Loucy (cell line): ENCODE measurements at regions not wholly inside any gene's neighbourhood (a gene's known extent, or its start where the extent isn't known, plus 50 kb on each side); places are given as distances from the start of the nearest gene placed in this dataset.

ENCODE experiments used
- H2AFZ ChIP-seq: fragments of 200-600 bp; sonication (generic); 2 replicates; pipeline ENCODE4 v1.6.0; 2016; ENCODE audit warnings: antibody characterized with exemption, mild to moderate bottlenecking, low read length, moderate library complexity
- H3F3A ChIP-seq: fragments of 200-600 bp; 2 replicates; pipeline ENCODE4 v1.6.0; 2016; ENCODE audit warnings: antibody characterized with exemption, low read depth, mild to moderate bottlenecking
- H3K27me3 ChIP-seq: fragments of 200-600 bp; sonication (generic); 2 replicates; pipeline ENCODE4 v1.6.1; 2014; ENCODE audit warnings: low read length, mild to moderate bottlenecking; ENCODE audit not compliant: insufficient read depth, poor library complexity, severe bottlenecking
- H3K36me3 ChIP-seq: fragments of 200-600 bp; sonication (generic); 2 replicates; pipeline ENCODE4 v1.6.1; 2016; ENCODE audit warnings: low read length; ENCODE audit not compliant: insufficient read depth
- H3K4me1 ChIP-seq: fragments of 200-600 bp; sonication (generic); 2 replicates; pipeline ENCODE4 v1.5.1; 2014; ENCODE audit warnings: low read length, mild to moderate bottlenecking; ENCODE audit not compliant: insufficient read depth, poor library complexity, severe bottlenecking
- H3K4me2 ChIP-seq: fragments of 200-600 bp; sonication (generic); 2 replicates; pipeline ENCODE4 v1.6.0; 2014; ENCODE audit warnings: antibody characterized with exemption, low read length, low read depth, mild to moderate bottlenecking; ENCODE audit not compliant: poor library complexity, severe bottlenecking
- H3K4me3 ChIP-seq: fragments of 200-600 bp; sonication (generic); 2 replicates; pipeline ENCODE4 v1.5.1; 2014; ENCODE audit warnings: low read length, mild to moderate bottlenecking, mixed read lengths; ENCODE audit not compliant: poor library complexity, severe bottlenecking
- H3K79me2 ChIP-seq: fragments of 200-600 bp; sonication (generic); 2 replicates; pipeline ENCODE4 v1.6.1; 2014; ENCODE audit warnings: low read length; ENCODE audit not compliant: insufficient read depth
- H3K9ac ChIP-seq: fragments of 200-600 bp; sonication (generic); 2 replicates; pipeline ENCODE4 v1.6.0; 2014; ENCODE audit warnings: mild to moderate bottlenecking, low read depth, low read length, moderate library complexity; ENCODE audit not compliant: poor library complexity, severe bottlenecking
- H3K9me2 ChIP-seq: fragments of 200-600 bp; sonication (generic); replicated peaks from 2 replicates; pipeline ENCODE4 v1.6.1; 2016; ENCODE audit warnings: low read depth, low read length, mixed read lengths
- H3K9me3 ChIP-seq: fragments of 200-600 bp; sonication (generic); 2 replicates; pipeline ENCODE4 v1.6.1; 2014; ENCODE audit warnings: mild to moderate bottlenecking, antibody characterized with exemption, low read length, low read depth; ENCODE audit not compliant: insufficient read depth
- H4K20me1 ChIP-seq: fragments of 200-600 bp; sonication (generic); 2 replicates; pipeline ENCODE4 v1.6.0; 2014; ENCODE audit warnings: antibody characterized with exemption, low read length, mild to moderate bottlenecking; ENCODE audit not compliant: insufficient read depth, poor library complexity, severe bottlenecking
- CTCF ChIP-seq: fragments of 200-600 bp; sonication (generic); conservative IDR thresholded peaks from 2 replicates; pipeline ENCODE4 v1.5.1; 2014; ENCODE audit warnings: mild to moderate bottlenecking, antibody characterized with exemption, low read length
- EZH2phosphoT487 ChIP-seq: fragments of 200-600 bp; IDR thresholded peaks from 2 replicates; pipeline ENCODE4 v1.6.1; 2018; ENCODE audit warnings: antibody characterized with exemption, mild to moderate bottlenecking, moderate library complexity, borderline replicate concordance

DNA sequence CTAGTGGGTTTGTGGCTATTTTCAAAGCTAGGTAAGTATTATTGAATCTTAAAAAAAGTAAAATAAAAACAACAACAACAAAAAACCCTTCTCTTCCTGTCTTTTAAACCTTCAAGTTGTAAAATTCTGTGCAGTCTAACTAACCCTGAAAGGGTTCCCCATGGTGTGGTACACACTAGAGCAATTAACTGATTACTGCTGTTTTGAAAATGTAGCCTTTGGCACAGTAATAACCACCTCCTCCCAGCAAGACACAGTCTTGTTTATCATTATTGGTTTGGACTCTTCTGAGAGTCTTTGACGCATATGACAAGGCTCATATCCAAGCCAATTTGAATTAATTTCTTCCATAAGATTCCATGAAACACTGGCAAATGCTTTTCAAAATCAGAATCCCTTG, 2184.6 kb upstream of the PIK3C3 start:
- no peaks in the 10 kb centered on the region for H3K36me3 ChIP-seq
- no peak overlapping the region for H2AFZ ChIP-seq
- no peaks in the 10 kb centered on the region for H3F3A ChIP-seq
- H3K4me1 ChIP-seq, result no peaks in the 10 kb centered on the region
- no peak overlapping the region for H3K9ac ChIP-seq
- TF ChIP-seq CTCF (no peak), EZH2phosphoT487 (no peak)
- no peaks in the 10 kb centered on the region for H3K9me2 ChIP-seq
- no peak overlapping the region for H3K4me3 ChIP-seq
- 0 out of 2 replicates have a peak, but pooled peaks cover 3% of the 10 kb centered on the region for H3K9me3 ChIP-seq
- H4K20me1 ChIP-seq, result no peaks in the 10 kb centered on the region
- no peak overlapping the region for H3K4me2 ChIP-seq
- no peaks in the 10 kb centered on the region for H3K79me2 ChIP-seq
- H3K27me3 ChIP-seq, result no peaks in the 10 kb centered on the region

GRCh38 chr18:39764873-39765272, 2190.2 kb upstream of the PIK3C3 start:
- H3F3A ChIP-seq, result no peaks in the 10 kb centered on the region
- no peaks in the 10 kb centered on the region for H4K20me1 ChIP-seq
- 0 out of 2 replicates have a peak, but pooled peaks cover 3% of the 10 kb centered on the region for H3K9me3 ChIP-seq
- H3K4me2 ChIP-seq, result no peak overlapping the region
- H3K4me3 ChIP-seq, result no peak overlapping the region
- no peak overlapping the region for H2AFZ ChIP-seq
- no peaks in the 10 kb centered on the region for H3K36me3 ChIP-seq
- TF ChIP-seq CTCF (no peak), EZH2phosphoT487 (no peak)
- no peak overlapping the region for H3K9ac ChIP-seq
- H3K9me2 ChIP-seq, result no peaks in the 10 kb centered on the region
- no peaks in the 10 kb centered on the region for H3K79me2 ChIP-seq
- no peaks in the 10 kb centered on the region for H3K27me3 ChIP-seq
- no peaks in the 10 kb centered on the region for H3K4me1 ChIP-seq

GRCh38 chr18:39761273-39761672, 2193.8 kb upstream of the PIK3C3 start:
- TF ChIP-seq EZH2phosphoT487 (no peak), CTCF (no peak)
- no peak overlapping the region for H3K9ac ChIP-seq
- H4K20me1 ChIP-seq, result no peaks in the 10 kb centered on the region
- H3K4me2 ChIP-seq, result no peak overlapping the region
- no peaks in the 10 kb centered on the region for H3K36me3 ChIP-seq
- H3K4me1 ChIP-seq, result no peaks in the 10 kb centered on the region
- no peaks in the 10 kb centered on the region for H3K27me3 ChIP-seq
- H2AFZ ChIP-seq, result no peak overlapping the region
- no peaks in the 10 kb centered on the region for H3K9me2 ChIP-seq
- no peaks in the 10 kb centered on the region for H3K9me3 ChIP-seq
- H3K79me2 ChIP-seq, result no peaks in the 10 kb centered on the region
- H3F3A ChIP-seq, result no peaks in the 10 kb centered on the region
- no peak overlapping the region for H3K4me3 ChIP-seq
